HepG2 (cell line): ENCODE measurements at regions not wholly inside any gene's neighbourhood (a gene's known extent, or its start where the extent isn't known, plus 50 kb on each side); places are given as distances from the start of the nearest gene placed in this dataset.

Experiments
- ATAC-seq: fragments of 200-7000 bp; cut with Tn5 transposase; 3 replicates; pipeline ENCODE4 v1.9.1; 2020; ENCODE audit warnings: mild to moderate bottlenecking, moderate library complexity
- BruUV-seq: library from RNA; stranded (reverse); fragments of 400-500 nt; replicated peaks from 2 replicates; lab custom pipeline; 2021; lab: Mats Ljungman, UMichigan
- CTCF ChIA-PET: fragments of 300-600 bp; formaldehyde crosslinking; extraction: SDS; loops from one replicate; lab custom pipeline; 2021; ENCODE audit warnings: low total read pairs, inconsistent platforms, low intra/inter-chr PET ratio; lab: Yijun Ruan, JAX
- POLR2A ChIA-PET: fragments of 350-600 bp; sonication (Branson Sonifier 250); formaldehyde crosslinking; loops from one replicate; lab custom pipeline; 2020; ENCODE audit warnings: antibody characterized with exemption, inconsistent platforms; lab: Yijun Ruan, JAX
- DNase-seq: peaks from one replicate; pipeline ENCODE4 v3.0.0-alpha.2; 2015; ENCODE audit warnings: low spot score
- FAIRE-seq: peaks from 3 replicates; lab custom pipeline; 2011; peaks lifted over from hg19 to GRCh38; lab: Jason Lieb, UNC
- H2AFZ ChIP-seq: one replicate; pipeline ENCODE4 v1.6.1; 2011; ENCODE audit warnings: low read length, inconsistent platforms
- H3K27ac ChIP-seq: fragments of 300-600 bp; 3 replicates; pipeline ENCODE4 v1.8.0; 2011; ENCODE audit warnings: mixed run types, mild to moderate bottlenecking, mixed read lengths, low read length, inconsistent platforms; ENCODE audit not compliant: insufficient read depth; ENCODE audit errors: extremely low read length
- H3K27me3 ChIP-seq, 2 experiments: fragments of 200-600 bp in 1 of 2; 2 replicates in 1 of 2; 3 replicates in 1 of 2; pipeline versions ENCODE4 v1.6.0 to v1.8.0; 2011; ENCODE audit warnings: low read length in 2 of 2, mild to moderate bottlenecking in 2 of 2, moderate library complexity in 2 of 2, inconsistent platforms in 1 of 2; ENCODE audit not compliant: insufficient read depth in 2 of 2, control insufficient read depth in 1 of 2
- H3K36me3 ChIP-seq, 2 experiments: fragments of 200-600 bp in 1 of 2; replicated peaks in 1 of 2; 2 replicates in 1 of 2; 3 replicates in 1 of 2; pipeline versions ENCODE4 v1.5.1 to v1.8.0; 2011; ENCODE audit warnings: low read length in 2 of 2, inconsistent platforms in 1 of 2; ENCODE audit not compliant: insufficient read depth in 2 of 2, control insufficient read depth in 1 of 2
- H3K4me1 ChIP-seq: 2 replicates; pipeline ENCODE4 v1.5.1; 2012; ENCODE audit warnings: low read length, inconsistent platforms; ENCODE audit not compliant: insufficient read depth
- H3K4me2 ChIP-seq: 2 replicates; pipeline ENCODE4 v1.6.0; 2011; ENCODE audit warnings: low read depth, low read length, inconsistent platforms
- H3K4me3 ChIP-seq, 3 experiments: fragments of 200-600 bp in 1 of 3; sonication (generic), shearing (Covaris generic) in 1 of 3; replicated peaks in 1 of 3; 2 replicates each; pipeline ENCODE4 v1.5.1; 2011 to 2016; ENCODE audit warnings: low read length in 3 of 3, inconsistent platforms in 2 of 3, low read depth in 2 of 3, mild to moderate bottlenecking in 2 of 3, control low read depth in 1 of 3, mixed read lengths in 1 of 3; ENCODE audit not compliant: insufficient read depth in 1 of 3
- H3K79me2 ChIP-seq: one replicate; pipeline ENCODE4 v1.6.1; 2011; ENCODE audit warnings: low read length, inconsistent platforms; ENCODE audit not compliant: insufficient read depth
- H3K9ac ChIP-seq: 2 replicates; pipeline ENCODE4 v1.6.0; 2011; ENCODE audit warnings: mild to moderate bottlenecking, low read depth, low read length, inconsistent platforms; ENCODE audit not compliant: insufficient read depth
- H3K9me3 ChIP-seq: 2 replicates; pipeline ENCODE4 v1.5.1; 2012; ENCODE audit warnings: mild to moderate bottlenecking, low read length
- H4K20me1 ChIP-seq: 2 replicates; pipeline ENCODE4 v1.6.0; 2011; ENCODE audit warnings: inconsistent platforms, mild to moderate bottlenecking, low read length, moderate library complexity; ENCODE audit not compliant: insufficient read depth
- ATF7-NPFF ChIP-seq: sonication (generic); formaldehyde crosslinking; IDR thresholded peaks from 2 replicates; pipeline ENCODE4 v1.8.1; 2023; ENCODE audit warnings: mild to moderate bottlenecking, low read depth, missing genetic modification reagents, moderate library complexity
- EP300 ChIP-seq, 3 experiments: sonication (generic) in 1 of 3; formaldehyde crosslinking in 1 of 3; IDR thresholded peaks; 2 replicates each; pipeline versions ENCODE4 v1.5.1 to v1.6.1; 2011 to 2020; ENCODE audit warnings: low read depth in 2 of 3, low read length in 2 of 3, borderline replicate concordance in 1 of 3, improper control_type of control experiment in 1 of 3, mild to moderate bottlenecking in 1 of 3, missing genetic modification reagents in 1 of 3, moderate library complexity in 1 of 3
- FOXP1 ChIP-seq, 2 experiments: fragments of 450-650 bp in 1 of 2; IDR thresholded peaks; 2 replicates each; pipeline ENCODE4 v1.6.1; 2017 to 2018; ENCODE audit warnings: antibody characterized with exemption in 1 of 2
- GFI1 ChIP-seq: sonication (generic); formaldehyde crosslinking; IDR thresholded peaks from 2 replicates; pipeline ENCODE4 v1.5.0; 2020; ENCODE audit warnings: missing genetic modification reagents, mild to moderate bottlenecking, borderline replicate concordance
- HMGA1 ChIP-seq: sonication (generic); formaldehyde crosslinking; conservative IDR thresholded peaks from 2 replicates; pipeline ENCODE4 v1.4.0; 2020; ENCODE audit warnings: missing genetic modification reagents
- JUNB ChIP-seq: sonication (generic); formaldehyde crosslinking; IDR thresholded peaks from 2 replicates; pipeline ENCODE4 v1.8.0; 2022; ENCODE audit warnings: missing genetic modification reagents, mild to moderate bottlenecking, borderline replicate concordance
- MAZ ChIP-seq, 2 experiments: sonication (generic) in 1 of 2; formaldehyde crosslinking in 1 of 2; IDR thresholded peaks; 2 replicates each; pipeline versions ENCODE4 v1.5.0 to v1.6.1; 2012 to 2020; ENCODE audit warnings: low read depth in 2 of 2, mild to moderate bottlenecking in 2 of 2, borderline replicate concordance in 1 of 2, improper control_type of control experiment in 1 of 2, low read length in 1 of 2, missing genetic modification reagents in 1 of 2, moderate library complexity in 1 of 2
- NFE2L2 ChIP-seq: fragments of 150-350 bp; IDR thresholded peaks from 2 replicates; pipeline ENCODE4 v1.6.1; 2014; ENCODE audit warnings: low read length
- NR2F2 ChIP-seq: IDR thresholded peaks from 2 replicates; pipeline ENCODE4 v1.6.1; 2012; ENCODE audit warnings: low read depth, inconsistent platforms, borderline replicate concordance
- PRPF4 ChIP-seq: fragments of 200-400 bp; formaldehyde crosslinking; IDR thresholded peaks from 2 replicates; pipeline ENCODE4 v1.6.1; 2016; ENCODE audit warnings: low read length, low read depth; ENCODE audit not compliant: poor library complexity, severe bottlenecking
- RBFOX2 ChIP-seq: fragments of 200-400 bp; formaldehyde crosslinking; IDR thresholded peaks from 2 replicates; pipeline ENCODE4 v1.6.1; 2017; ENCODE audit warnings: low read depth, mild to moderate bottlenecking, low read length
- SATB2 ChIP-seq: sonication (generic); formaldehyde crosslinking; IDR thresholded peaks from 2 replicates; pipeline ENCODE4 v1.5.0; 2020; ENCODE audit warnings: missing genetic modification reagents
- TBX3 ChIP-seq: fragments of 450-650 bp; IDR thresholded peaks from 2 replicates; pipeline ENCODE4 v1.6.1; 2017; ENCODE audit warnings: antibody characterized with exemption, mild to moderate bottlenecking, inconsistent platforms, borderline replicate concordance
- TCF7L2 ChIP-seq: IDR thresholded peaks from 2 replicates; pipeline ENCODE4 v1.6.1; 2011; ENCODE audit warnings: mild to moderate bottlenecking, low read depth, low read length, moderate library complexity
- THRA ChIP-seq: sonication (generic); formaldehyde crosslinking; IDR thresholded peaks from 2 replicates; pipeline ENCODE4 v1.4.0; 2020; ENCODE audit warnings: missing genetic modification reagents, borderline replicate concordance
- ZBTB7B ChIP-seq: sonication (generic); formaldehyde crosslinking; IDR thresholded peaks from 2 replicates; pipeline ENCODE4 v1.4.0; 2020; ENCODE audit warnings: missing genetic modification reagents
- ZNF775 ChIP-seq: sonication (generic); formaldehyde crosslinking; IDR thresholded peaks from 2 replicates; pipeline ENCODE4 v1.4.0; 2020; ENCODE audit warnings: missing genetic modification reagents, mild to moderate bottlenecking, moderate library complexity, borderline replicate concordance
- WGBS: methylation state at CpG from one replicate; pipeline ENCODE4 v1.1.6; 2017; ENCODE audit warnings: low lambda C conversion rate; 5-methylcytosine and 5-hydroxymethylcytosine counted together
- in situ Hi-C: cut with HindIII; loops from 2 replicates; pipeline ENCODE4 v1.10.0; 2017; ENCODE audit warnings: low pct_unique_long_range_greater_than_20kb; ENCODE audit not compliant: extremely low pct_ligation_motif_present
- intact Hi-C: fragments of 100-400 bp; cut with micrococcal nuclease; formaldehyde crosslinking; loops from one replicate; pipeline ENCODE4 v1.10.0; 2022; ENCODE audit not compliant: unreplicated experiment
- TF ChIP-seq, protein P1 (sequence below): IDR thresholded peaks from 2 replicates; pipeline ENCODE4 v1.6.1; 2012; ENCODE audit warnings: low read depth, low read length, improper control_type of control experiment
- TF ChIP-seq, protein P2 (sequence below): sonication (generic); formaldehyde crosslinking; IDR thresholded peaks from 2 replicates; pipeline ENCODE4 v1.9.0; 2021; ENCODE audit warnings: missing genetic modification reagents, mild to moderate bottlenecking, borderline replicate concordance

DNA sequence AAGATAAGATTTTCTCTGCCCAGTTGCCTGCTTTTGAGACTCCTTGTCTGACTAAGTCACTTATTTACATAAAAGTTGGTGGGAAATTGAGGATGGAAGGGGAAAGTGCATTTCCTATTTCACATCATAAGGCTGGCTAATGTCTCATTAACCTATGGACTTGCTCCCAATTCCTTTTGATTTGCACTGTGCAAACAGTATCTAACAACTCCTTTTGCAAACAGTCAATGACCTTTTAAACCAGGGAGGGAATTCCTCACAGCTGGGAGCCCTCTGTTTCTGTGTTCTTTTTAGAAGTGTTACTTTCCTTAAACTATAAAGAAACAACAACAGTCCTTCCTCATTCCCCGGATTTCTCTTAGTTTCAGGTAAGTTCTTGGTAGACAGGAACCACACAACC, 272.8 kb downstream of the RND3 start:
- ChIA-PET POLR2A (no interaction called here), CTCF (no interaction called here)
- WGBS, result 6% methylated on average over 1 of the region's 1 CpG
- peaks cover 11% of the 10 kb centered on the region for H3K4me1 ChIP-seq
- H3K27me3 ChIP-seq, result no peaks in the 10 kb centered on the region
- FAIRE-seq (no peak), ATAC-seq (peak; percentile 91), DNase-seq (peak; percentile 26)
- H3K9me3 ChIP-seq, result no peaks in the 10 kb centered on the region
- intact Hi-C loops (no loop called here), in situ Hi-C loops (no loop called here)
- H3K4me2 ChIP-seq, result no peak overlapping the region
- H4K20me1 ChIP-seq, result no peaks in the 10 kb centered on the region
- no peak overlapping the region for H3K27ac ChIP-seq
- BruUV-seq, result no TSS peak
- H3K4me3 ChIP-seq, result no peak overlapping the region
- H3K9ac ChIP-seq, result no peak overlapping the region
- H2AFZ ChIP-seq, result no peak overlapping the region
- H3K79me2 ChIP-seq, result no peaks in the 10 kb centered on the region
- no peaks in the 10 kb centered on the region for H3K36me3 ChIP-seq
- TF ChIP-seq ZNF775 (CRISPR knock-in tag), result no peak
- no peak for TF ChIP-seq NFE2L2
- TF ChIP-seq THRA, result no peak
- TF ChIP-seq, protein P1, sequence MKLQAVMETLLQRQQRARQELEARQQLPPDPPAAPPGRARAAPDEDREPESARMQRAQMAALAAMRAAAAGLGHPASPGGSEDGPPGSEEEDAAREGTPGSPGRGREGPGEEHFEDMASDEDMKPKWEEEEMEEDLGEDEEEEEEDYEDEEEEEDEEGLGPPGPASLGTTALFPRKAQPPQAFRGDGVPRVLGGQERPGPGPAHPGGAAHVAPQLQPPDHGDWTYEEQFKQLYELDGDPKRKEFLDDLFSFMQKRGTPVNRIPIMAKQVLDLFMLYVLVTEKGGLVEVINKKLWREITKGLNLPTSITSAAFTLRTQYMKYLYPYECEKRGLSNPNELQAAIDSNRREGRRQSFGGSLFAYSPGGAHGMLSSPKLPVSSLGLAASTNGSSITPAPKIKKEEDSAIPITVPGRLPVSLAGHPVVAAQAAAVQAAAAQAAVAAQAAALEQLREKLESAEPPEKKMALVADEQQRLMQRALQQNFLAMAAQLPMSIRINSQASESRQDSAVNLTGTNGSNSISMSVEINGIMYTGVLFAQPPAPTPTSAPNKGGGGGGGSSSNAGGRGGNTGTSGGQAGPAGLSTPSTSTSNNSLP, result peak; percentile 42; the same call in 1 of the 2 replicates
- TF ChIP-seq EP300 (IDR thresholded peaks at IDR 0.05; ENCODE audit: low read depth in 2 of 2, low read length in 2 of 2), result peak in 1 of 2 experiments; percentile 30; a peak in 1 of 4 replicates
- TF ChIP-seq EP300 (CRISPR knock-in tag; IDR thresholded peaks at IDR 0.05; ENCODE audit: borderline replicate concordance), result no peak
- TF ChIP-seq RBFOX2, result no peak
- TF ChIP-seq TBX3, result peak; percentile 82; the same call in 1 of the 2 replicates
- peak; percentile 92 for TF ChIP-seq NR2F2
- no peak for TF ChIP-seq HMGA1 (CRISPR knock-in tag)
- TF ChIP-seq PRPF4, result no peak
- peak; percentile 68 for TF ChIP-seq GFI1 (CRISPR knock-in tag)
- peak; percentile 34; the same call in 1 of the 2 replicates for TF ChIP-seq TCF7L2
- no peak for TF ChIP-seq SATB2 (CRISPR knock-in tag)
- TF ChIP-seq FOXP1 (IDR thresholded peaks at IDR 0.05), result no peak
- TF ChIP-seq FOXP1 (CRISPR knock-in tag; IDR thresholded peaks at IDR 0.05), result peak; percentile 44; the same call in 1 of the 2 replicates
- no peak for TF ChIP-seq ATF7-NPFF (CRISPR knock-in tag)
- TF ChIP-seq ZBTB7B, result no peak
- TF ChIP-seq, protein P2, sequence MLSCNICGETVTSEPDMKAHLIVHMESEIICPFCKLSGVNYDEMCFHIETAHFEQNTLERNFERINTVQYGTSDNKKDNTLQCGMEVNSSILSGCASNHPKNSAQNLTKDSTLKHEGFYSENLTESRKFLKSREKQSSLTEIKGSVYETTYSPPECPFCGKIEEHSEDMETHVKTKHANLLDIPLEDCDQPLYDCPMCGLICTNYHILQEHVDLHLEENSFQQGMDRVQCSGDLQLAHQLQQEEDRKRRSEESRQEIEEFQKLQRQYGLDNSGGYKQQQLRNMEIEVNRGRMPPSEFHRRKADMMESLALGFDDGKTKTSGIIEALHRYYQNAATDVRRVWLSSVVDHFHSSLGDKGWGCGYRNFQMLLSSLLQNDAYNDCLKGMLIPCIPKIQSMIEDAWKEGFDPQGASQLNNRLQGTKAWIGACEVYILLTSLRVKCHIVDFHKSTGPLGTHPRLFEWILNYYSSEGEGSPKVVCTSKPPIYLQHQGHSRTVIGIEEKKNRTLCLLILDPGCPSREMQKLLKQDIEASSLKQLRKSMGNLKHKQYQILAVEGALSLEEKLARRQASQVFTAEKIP (CRISPR knock-in tag), result no peak
- no peak for TF ChIP-seq JUNB
- no peak for TF ChIP-seq MAZ (IDR thresholded peaks at IDR 0.05; ENCODE audit: borderline replicate concordance, low read depth, low read length)
- TF ChIP-seq MAZ (CRISPR knock-in tag; IDR thresholded peaks at IDR 0.05; ENCODE audit: low read depth), result no peak
